ENCODE measurements at regions not wholly inside any gene's neighbourhood (a gene's known extent, or its start where the extent isn't known, plus 50 kb on each side); places are given as distances from the start of the nearest gene placed in this dataset.

- Histone ChIP-seq H3K36me3 (ENCODE audit: control insufficient read depth, insufficient read depth, low read length) (no peaks in the 10 kb centered on the region), H3K27me3 (ENCODE audit: control insufficient read depth, insufficient read depth, low read length, poor library complexity, severe bottlenecking) (no peaks in the 10 kb centered on the region), H3K9me3 (ENCODE audit: control insufficient read depth, low read length) (no peaks in the 10 kb centered on the region), H3K27ac (ENCODE audit: low read depth, low read length) (no peak overlapping the region), H3K9ac (ENCODE audit: extremely low read depth, low read length, poor library complexity, severe bottlenecking) (no peak overlapping the region), H3K4me3 (ENCODE audit: low read length) (no peak overlapping the region), H3K4me1 (ENCODE audit: control insufficient read depth, insufficient read depth, low read length) (no peaks in the 10 kb centered on the region)
- DNase-seq: no peak
- H3K9me3 Mint-ChIP-seq: peaks cover 46% of the 10 kb centered on the region
- H3K36me3 Mint-ChIP-seq (ENCODE audit: low read depth): no peaks in the 10 kb centered on the region
- TF ChIP-seq CTCF (conservative IDR thresholded peaks at IDR 0.05): no peak
- no peaks in the 10 kb centered on the region for H3K4me1 Mint-ChIP-seq
- WGBS, 2 experiments (ENCODE audit: insufficient coverage in 1 of 2, insufficient read length in 1 of 2): 83 to 95% methylated on average over 3 to 4 of the region's 4 CpGs
- H3K27me3 Mint-ChIP-seq (ENCODE audit: insufficient read depth): no peaks in the 10 kb centered on the region
- no peak overlapping the region for H3K4me3 Mint-ChIP-seq
- no peak overlapping the region for H3K27ac Mint-ChIP-seq
Measured at GRCh38 chrX:149274516-149275105, 230.5 kb downstream of the IDS start.

- Mint-ChIP-seq H3K9me3 (peaks cover 46% of the 10 kb centered on the region), H3K4me1 (no peaks in the 10 kb centered on the region), H3K4me3 (no peak overlapping the region), H3K27me3 (ENCODE audit: insufficient read depth) (no peaks in the 10 kb centered on the region), H3K36me3 (ENCODE audit: low read depth) (no peaks in the 10 kb centered on the region), H3K27ac (no peak overlapping the region)
- TF ChIP-seq CTCF (conservative IDR thresholded peaks at IDR 0.05): no peak
- Histone ChIP-seq H3K27me3 (ENCODE audit: control insufficient read depth, insufficient read depth, low read length, poor library complexity, severe bottlenecking) (no peaks in the 10 kb centered on the region), H3K9ac (ENCODE audit: extremely low read depth, low read length, poor library complexity, severe bottlenecking) (no peak overlapping the region), H3K4me1 (ENCODE audit: control insufficient read depth, insufficient read depth, low read length) (no peaks in the 10 kb centered on the region), H3K9me3 (ENCODE audit: control insufficient read depth, low read length) (no peaks in the 10 kb centered on the region), H3K4me3 (ENCODE audit: low read length) (no peak overlapping the region), H3K36me3 (ENCODE audit: control insufficient read depth, insufficient read depth, low read length) (no peaks in the 10 kb centered on the region), H3K27ac (ENCODE audit: low read depth, low read length) (no peak overlapping the region)
- 85 to 92% methylated on average over 3 to 8 of the region's 10 CpGs for WGBS, 2 experiments (ENCODE audit: insufficient coverage in 1 of 2, insufficient read length in 1 of 2)
- DNase-seq: no peak
Measured at GRCh38 chrX:149272690-149273463, 232.2 kb downstream of the IDS start.

- Histone ChIP-seq H3K27me3 (ENCODE audit: control insufficient read depth, insufficient read depth, low read length, poor library complexity, severe bottlenecking) (no peaks in the 10 kb centered on the region), H3K36me3 (ENCODE audit: control insufficient read depth, insufficient read depth, low read length) (no peaks in the 10 kb centered on the region), H3K27ac (ENCODE audit: low read depth, low read length) (no peak overlapping the region), H3K9ac (ENCODE audit: extremely low read depth, low read length, poor library complexity, severe bottlenecking) (no peak overlapping the region), H3K4me1 (ENCODE audit: control insufficient read depth, insufficient read depth, low read length) (no peaks in the 10 kb centered on the region), H3K4me3 (ENCODE audit: low read length) (no peak overlapping the region), H3K9me3 (ENCODE audit: control insufficient read depth, low read length) (no peaks in the 10 kb centered on the region)
- Mint-ChIP-seq H3K27me3 (ENCODE audit: insufficient read depth) (no peaks in the 10 kb centered on the region), H3K4me3 (no peak overlapping the region), H3K27ac (no peak overlapping the region), H3K36me3 (ENCODE audit: low read depth) (no peaks in the 10 kb centered on the region), H3K4me1 (no peaks in the 10 kb centered on the region), H3K9me3 (peaks cover 66% of the 10 kb centered on the region)
- no peak for TF ChIP-seq CTCF (conservative IDR thresholded peaks at IDR 0.05)
- DNase-seq: no peak
- 83% methylated on average over 6 of the region's 6 CpGs; no CpG with 5 or more reads in 1 of the 2 experiments for WGBS, 2 experiments (ENCODE audit: insufficient coverage in 1 of 2, insufficient read length in 1 of 2)
Measured at GRCh38 chrX:149267878-149268813, 237.0 kb downstream of the IDS start.
